ENCODE measurements at regions not wholly inside any gene's neighbourhood (a gene's known extent, or its start where the extent isn't known, plus 50 kb on each side); places are given as distances from the start of the nearest gene placed in this dataset.

DNA sequence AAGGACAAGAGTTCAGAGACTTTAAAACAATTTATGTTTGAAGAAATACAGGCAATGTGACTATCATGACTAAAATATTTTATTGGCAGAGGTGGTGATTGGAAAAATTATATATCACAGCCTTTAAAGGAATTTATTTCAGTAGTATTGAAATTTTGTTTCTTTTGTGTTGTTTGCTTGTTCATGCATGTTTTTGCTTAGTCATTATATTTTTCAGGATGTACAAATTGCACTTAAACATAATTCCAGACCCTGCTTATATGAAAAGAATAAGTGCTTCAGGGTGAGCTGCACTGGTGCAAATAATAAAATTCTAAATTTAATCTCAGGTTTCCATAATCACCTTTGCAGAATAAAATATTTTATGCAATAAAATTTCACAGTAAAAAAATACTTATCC, 283.3 kb downstream of the PPP1R3A start:
- TF ChIP-seq POLR2A (IDR thresholded peaks at IDR 0.05; ENCODE audit: low read length) (no peak), GATA1 (IDR thresholded peaks at IDR 0.05; ENCODE audit: low read depth, low read length) (no peak)
